HL-60 (cell line): ENCODE measurements at regions not wholly inside any gene's neighbourhood (a gene's known extent, or its start where the extent isn't known, plus 50 kb on each side); places are given as distances from the start of the nearest gene placed in this dataset.

Experiments used
- DNase-seq, 2 experiments: peaks; one replicate each; pipeline ENCODE4 v3.0.0-alpha.2; 2010 to 2020; ENCODE audit warnings: low read depth in 1 of 2, low spot score in 1 of 2
- H3K27ac ChIP-seq: fragments of 250-450 bp; sonication (Bioruptor Pico); replicated peaks from 2 replicates; pipeline ENCODE4 v1.5.1; 2020; ENCODE audit warnings: mild to moderate bottlenecking, moderate library complexity
- H3K27me3 ChIP-seq: fragments of 250-450 bp; sonication (Bioruptor Pico); 2 replicates; pipeline ENCODE4 v1.5.1; 2021; ENCODE audit warnings: mild to moderate bottlenecking, moderate library complexity; ENCODE audit not compliant: insufficient read depth, poor library complexity, severe bottlenecking
- H3K4me3 ChIP-seq: replicated peaks from 2 replicates; pipeline ENCODE4 v1.5.1; 2011; ENCODE audit warnings: mild to moderate bottlenecking, control low read depth, low read length; ENCODE audit not compliant: insufficient read depth
- CTCF ChIP-seq: IDR thresholded peaks from one replicate; pipeline ENCODE4 v1.5.1; 2011; ENCODE audit warnings: low read length, control low read depth, inconsistent platforms; ENCODE audit not compliant: insufficient read depth
- GABPA ChIP-seq: IDR thresholded peaks from 2 replicates; pipeline ENCODE4 v1.6.1; 2012; ENCODE audit warnings: low read depth
- POLR2AphosphoS5 ChIP-seq: IDR thresholded peaks from 2 replicates; pipeline ENCODE4 v1.6.1; 2012; ENCODE audit warnings: low read depth
- REST ChIP-seq: IDR thresholded peaks from 2 replicates; pipeline ENCODE4 v1.6.1; 2012; ENCODE audit warnings: low read depth; ENCODE audit not compliant: insufficient replicate concordance
- SPI1 ChIP-seq: IDR thresholded peaks from 2 replicates; pipeline ENCODE4 v1.6.1; 2012; ENCODE audit warnings: low read depth, mild to moderate bottlenecking, borderline replicate concordance

GRCh38 chr13:55566779-55567178 is 1573.9 kb upstream of the PRR20A start:
- Histone ChIP-seq H3K4me3 (no peak overlapping the region), H3K27ac (no peak overlapping the region), H3K27me3 (no peaks in the 10 kb centered on the region)
- no peak for DNase-seq
- no peak for TF ChIP-seq POLR2AphosphoS5

GRCh38 chr13:55567721-55568625 is 1572.7 kb upstream of the PRR20A start:
- TF ChIP-seq REST (no peak), GABPA (no peak), POLR2AphosphoS5 (no peak), CTCF (no peak), SPI1 (no peak)
- no peak for DNase-seq
- no peak overlapping the region for H3K27ac ChIP-seq
- H3K4me3 ChIP-seq: no peak overlapping the region
- no peaks in the 10 kb centered on the region for H3K27me3 ChIP-seq

GRCh38 chr13:55569082-55569481 is 1571.6 kb upstream of the PRR20A start:
- no peak overlapping the region for H3K27ac ChIP-seq
- H3K4me3 ChIP-seq: no peak overlapping the region
- TF ChIP-seq CTCF: no peak
- no peak for TF ChIP-seq SPI1
- no peak for TF ChIP-seq REST
- TF ChIP-seq GABPA: no peak
- no peak for TF ChIP-seq POLR2AphosphoS5
- no peak for DNase-seq
- no peaks in the 10 kb centered on the region for H3K27me3 ChIP-seq

GRCh38 chr13:55569514-55569913 is 1571.2 kb upstream of the PRR20A start:
- Histone ChIP-seq H3K27ac (no peak overlapping the region), H3K4me3 (no peak overlapping the region), H3K27me3 (no peaks in the 10 kb centered on the region)
- TF ChIP-seq REST: no peak
- TF ChIP-seq CTCF: no peak
- TF ChIP-seq POLR2AphosphoS5: no peak
- TF ChIP-seq SPI1: no peak
- no peak for TF ChIP-seq GABPA
- no peak for DNase-seq
